ENCODE measurements at regions not wholly inside any gene's neighbourhood (a gene's known extent, or its start where the extent isn't known, plus 50 kb on each side); places are given as distances from the start of the nearest gene placed in this dataset.

DNA sequence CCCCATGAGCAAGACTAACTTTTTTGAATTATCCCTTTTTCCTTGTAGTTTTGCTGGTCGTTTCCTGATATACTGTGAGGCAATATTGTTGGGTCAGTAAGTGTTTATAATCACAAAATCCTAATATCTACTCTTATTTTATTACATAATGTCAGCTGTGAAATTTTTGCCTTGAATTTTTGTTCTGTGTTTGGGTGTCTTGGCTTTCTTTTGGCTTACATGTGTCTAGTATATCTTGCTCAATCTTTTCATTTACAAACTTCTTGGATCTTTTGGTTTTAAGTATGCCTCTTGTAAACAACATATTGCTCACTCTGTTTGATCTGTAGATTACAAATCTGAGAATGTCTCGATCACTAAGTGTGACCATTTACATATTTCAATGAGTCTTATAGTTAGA lies 330.3 kb upstream of the ARGLU1 start:
- H3K36me3 ChIP-seq (ENCODE audit: control insufficient read depth, insufficient read depth, low read length): no peaks in the 10 kb centered on the region
- no peak overlapping the region for H3K4me3 ChIP-seq (ENCODE audit: low read depth, low read length)
- no peak for DNase-seq (ENCODE audit: low read depth in 4 of 6, low spot score in 6 of 6)
- no peaks in the 10 kb centered on the region for H3K9me3 ChIP-seq (ENCODE audit: control insufficient read depth, insufficient read depth, low read length)
- no CpG with 5 or more reads among the region's 2 CpGs for WGBS (ENCODE audit: insufficient coverage)
- H3K4me1 ChIP-seq (ENCODE audit: control insufficient read depth, insufficient read depth, low read length): no peaks in the 10 kb centered on the region
- H3K27me3 ChIP-seq (ENCODE audit: control insufficient read depth, insufficient read depth, low read length): no peaks in the 10 kb centered on the region
- no peak overlapping the region for H3K27ac ChIP-seq (ENCODE audit: low read depth, low read length)

DNA sequence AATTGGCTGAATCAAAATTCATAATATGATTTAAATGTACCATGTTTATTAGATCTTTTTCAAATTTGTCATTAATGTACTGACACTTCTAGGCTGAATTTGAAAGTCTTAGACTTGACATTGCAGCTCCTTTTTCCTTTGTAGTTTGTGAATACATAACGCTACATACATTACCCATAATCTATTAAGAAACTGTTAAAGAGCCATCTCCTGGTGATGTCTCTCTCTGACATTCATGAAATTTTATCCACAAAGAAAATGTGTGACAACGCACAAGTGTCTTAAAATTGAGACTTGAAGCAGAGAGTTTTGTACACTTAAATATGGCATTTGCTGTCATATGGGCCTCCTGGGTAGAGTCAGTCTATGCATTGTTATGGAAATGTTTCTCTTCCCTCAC lies 320.2 kb upstream of the ARGLU1 start:
- WGBS (ENCODE audit: insufficient coverage): 60% methylated on average over 1 of the region's 2 CpGs
- H3K4me1 ChIP-seq (ENCODE audit: control insufficient read depth, insufficient read depth, low read length): no peaks in the 10 kb centered on the region
- no peaks in the 10 kb centered on the region for H3K27me3 ChIP-seq (ENCODE audit: control insufficient read depth, insufficient read depth, low read length)
- H3K4me3 ChIP-seq (ENCODE audit: low read depth, low read length): no peak overlapping the region
- H3K9me3 ChIP-seq (ENCODE audit: control insufficient read depth, insufficient read depth, low read length): no peaks in the 10 kb centered on the region
- no peak for DNase-seq (ENCODE audit: low read depth in 4 of 6, low spot score in 6 of 6)
- no peaks in the 10 kb centered on the region for H3K36me3 ChIP-seq (ENCODE audit: control insufficient read depth, insufficient read depth, low read length)
- no peak overlapping the region for H3K27ac ChIP-seq (ENCODE audit: low read depth, low read length)

DNA sequence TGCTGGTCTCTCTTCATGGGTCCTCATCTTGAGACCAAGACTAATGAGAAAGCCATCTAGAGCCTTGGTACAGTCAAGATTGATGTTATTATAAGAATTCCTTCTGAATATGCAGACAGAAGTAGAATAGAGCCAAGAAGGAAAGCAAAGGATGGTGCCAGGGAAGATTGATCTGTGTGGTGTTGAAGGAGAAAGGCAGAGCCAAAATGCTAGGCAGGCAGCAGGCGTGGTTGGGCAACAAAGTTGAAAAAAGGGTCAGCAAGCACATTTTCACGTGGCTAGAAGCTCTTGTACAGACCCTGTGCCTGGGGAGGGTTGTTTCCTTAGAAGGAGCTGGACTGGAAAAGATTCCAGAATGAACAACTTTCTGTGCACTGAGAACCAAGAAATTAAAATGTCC lies 319.7 kb upstream of the ARGLU1 start:
- WGBS (ENCODE audit: insufficient coverage): 46% methylated on average over 2 of the region's 2 CpGs
- H3K27ac ChIP-seq (ENCODE audit: low read depth, low read length): no peak overlapping the region

DNA sequence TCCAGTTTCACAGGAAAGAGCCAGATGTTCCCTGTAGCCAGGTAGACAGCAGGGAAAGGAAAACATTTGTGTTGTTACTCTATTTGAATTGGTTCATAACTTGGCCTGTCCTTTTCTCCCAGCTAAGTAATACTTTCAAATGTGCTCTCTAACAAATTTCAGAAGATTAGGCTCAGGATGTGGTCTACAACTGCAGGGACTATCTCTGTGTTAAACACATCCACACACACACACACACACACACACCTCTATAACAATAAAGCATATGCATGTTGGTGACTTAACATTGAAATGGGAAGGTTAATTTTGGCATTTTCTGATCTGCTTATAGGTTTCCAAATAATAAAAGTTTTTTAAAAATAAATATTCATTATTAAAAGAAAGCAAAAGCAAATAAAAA lies 316.0 kb upstream of the ARGLU1 start:
- H3K9me3 ChIP-seq (ENCODE audit: control insufficient read depth, insufficient read depth, low read length): no peaks in the 10 kb centered on the region
- peaks cover 5% of the 10 kb centered on the region for H3K4me1 ChIP-seq (ENCODE audit: control insufficient read depth, insufficient read depth, low read length)
- DNase-seq (ENCODE audit: low read depth in 4 of 6, low spot score in 6 of 6): no peak
- H3K4me3 ChIP-seq (ENCODE audit: low read depth, low read length): no peak overlapping the region
- H3K27ac ChIP-seq (ENCODE audit: low read depth, low read length): no peak overlapping the region
- H3K27me3 ChIP-seq (ENCODE audit: control insufficient read depth, insufficient read depth, low read length): no peaks in the 10 kb centered on the region
- no peaks in the 10 kb centered on the region for H3K36me3 ChIP-seq (ENCODE audit: control insufficient read depth, insufficient read depth, low read length)

More for the DNA sequence above, 319.7 kb upstream of the ARGLU1 start:
- Histone ChIP-seq H3K27me3 (ENCODE audit: control insufficient read depth, insufficient read depth, low read length) (no peaks in the 10 kb centered on the region), H3K9me3 (ENCODE audit: control insufficient read depth, insufficient read depth, low read length) (no peaks in the 10 kb centered on the region), H3K36me3 (ENCODE audit: control insufficient read depth, insufficient read depth, low read length) (no peaks in the 10 kb centered on the region), H3K4me1 (ENCODE audit: control insufficient read depth, insufficient read depth, low read length) (no peaks in the 10 kb centered on the region), H3K4me3 (ENCODE audit: low read depth, low read length) (no peak overlapping the region)
- DNase-seq (ENCODE audit: low read depth in 4 of 6, low spot score in 6 of 6): no peak

DNA sequence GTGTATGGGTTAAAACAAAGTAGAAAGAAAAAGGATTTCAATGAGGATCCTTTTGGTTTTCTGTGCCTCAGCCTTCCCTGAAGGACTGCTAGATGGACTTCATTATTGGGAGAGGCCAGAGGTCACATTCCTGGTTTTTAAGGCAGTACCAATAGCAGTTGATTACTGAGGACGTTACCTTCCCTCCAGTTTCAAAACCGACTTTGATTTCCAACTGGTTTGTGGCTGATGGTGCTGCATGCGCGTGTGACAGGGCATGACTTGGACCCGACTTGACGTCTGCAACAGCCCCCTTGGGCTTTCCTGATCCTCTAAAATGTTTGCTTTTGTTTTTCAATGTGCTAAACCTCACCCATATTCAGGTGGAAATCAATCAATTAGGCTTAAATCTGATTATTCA lies 314.3 kb upstream of the ARGLU1 start:
- Histone ChIP-seq H3K4me1 (ENCODE audit: control insufficient read depth, insufficient read depth, low read length) (peaks cover 5% of the 10 kb centered on the region), H3K27ac (ENCODE audit: low read depth, low read length) (no peak overlapping the region), H3K27me3 (ENCODE audit: control insufficient read depth, insufficient read depth, low read length) (no peaks in the 10 kb centered on the region), H3K4me3 (ENCODE audit: low read depth, low read length) (no peak overlapping the region), H3K9me3 (ENCODE audit: control insufficient read depth, insufficient read depth, low read length) (no peaks in the 10 kb centered on the region), H3K36me3 (ENCODE audit: control insufficient read depth, insufficient read depth, low read length) (no peaks in the 10 kb centered on the region)
- no peak for DNase-seq (ENCODE audit: low read depth in 4 of 6, low spot score in 6 of 6)
- WGBS (ENCODE audit: insufficient coverage): 57% methylated on average over 4 of the region's 6 CpGs

DNA sequence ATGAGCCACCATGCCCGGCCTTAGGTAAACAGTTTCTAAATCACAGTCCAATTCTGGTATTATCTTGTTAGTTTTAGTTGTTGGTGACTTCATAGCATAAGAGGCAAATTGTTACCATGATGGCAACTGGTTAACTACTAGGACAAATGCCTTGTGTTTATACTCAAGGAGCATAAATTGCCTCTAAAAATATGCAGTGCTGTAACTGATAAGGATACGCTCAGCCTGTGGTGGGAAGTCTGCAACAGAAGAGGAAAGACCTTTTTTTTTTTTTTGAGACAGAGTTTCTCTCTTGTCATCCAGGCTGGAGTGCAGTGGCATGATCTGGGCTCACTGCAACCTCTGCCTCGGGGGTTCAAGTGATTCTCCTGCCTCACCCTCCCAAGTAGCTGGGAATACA lies 311.9 kb upstream of the ARGLU1 start:
- Histone ChIP-seq H3K27ac (ENCODE audit: low read depth, low read length) (no peak overlapping the region), H3K27me3 (ENCODE audit: control insufficient read depth, insufficient read depth, low read length) (no peaks in the 10 kb centered on the region), H3K4me1 (ENCODE audit: control insufficient read depth, insufficient read depth, low read length) (peaks cover 5% of the 10 kb centered on the region), H3K36me3 (ENCODE audit: control insufficient read depth, insufficient read depth, low read length) (no peaks in the 10 kb centered on the region), H3K9me3 (ENCODE audit: control insufficient read depth, insufficient read depth, low read length) (no peaks in the 10 kb centered on the region), H3K4me3 (ENCODE audit: low read depth, low read length) (no peak overlapping the region)
- WGBS (ENCODE audit: insufficient coverage): 83% methylated on average over 2 of the region's 3 CpGs
- no peak for DNase-seq (ENCODE audit: low read depth in 4 of 6, low spot score in 6 of 6)

DNA sequence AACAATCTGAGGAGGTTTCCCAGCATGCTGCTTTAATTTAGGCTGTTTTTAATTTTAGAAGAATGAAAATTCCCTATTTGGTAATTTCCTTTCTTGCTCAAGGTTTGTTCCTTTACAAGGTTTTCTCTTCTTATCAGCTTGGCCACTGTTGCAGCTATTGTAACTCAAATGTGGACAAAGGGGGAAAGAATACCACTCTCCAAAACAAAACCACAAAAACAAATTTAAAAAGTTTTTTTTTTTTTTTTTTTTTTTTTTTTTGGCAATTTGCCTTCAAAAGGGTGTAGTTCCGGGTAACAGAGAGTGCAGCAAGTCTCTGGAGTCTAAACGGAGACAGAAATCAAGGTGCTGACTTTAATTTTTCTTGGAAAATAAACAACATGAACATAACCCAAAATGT lies 306.4 kb upstream of the ARGLU1 start:
- H3K27me3 ChIP-seq (ENCODE audit: control insufficient read depth, insufficient read depth, low read length): no peaks in the 10 kb centered on the region
- no peaks in the 10 kb centered on the region for H3K36me3 ChIP-seq (ENCODE audit: control insufficient read depth, insufficient read depth, low read length)
- H3K4me1 ChIP-seq (ENCODE audit: control insufficient read depth, insufficient read depth, low read length): no peaks in the 10 kb centered on the region
- H3K9me3 ChIP-seq (ENCODE audit: control insufficient read depth, insufficient read depth, low read length): no peaks in the 10 kb centered on the region
- H3K4me3 ChIP-seq (ENCODE audit: low read depth, low read length): no peak overlapping the region
- H3K27ac ChIP-seq (ENCODE audit: low read depth, low read length): no peak overlapping the region
- WGBS (ENCODE audit: insufficient coverage): no CpG with 5 or more reads among the region's 2 CpGs
- peak in 1 of 6 donors; percentile 26 for DNase-seq (ENCODE audit: low read depth in 4 of 6, low spot score in 6 of 6)

DNA sequence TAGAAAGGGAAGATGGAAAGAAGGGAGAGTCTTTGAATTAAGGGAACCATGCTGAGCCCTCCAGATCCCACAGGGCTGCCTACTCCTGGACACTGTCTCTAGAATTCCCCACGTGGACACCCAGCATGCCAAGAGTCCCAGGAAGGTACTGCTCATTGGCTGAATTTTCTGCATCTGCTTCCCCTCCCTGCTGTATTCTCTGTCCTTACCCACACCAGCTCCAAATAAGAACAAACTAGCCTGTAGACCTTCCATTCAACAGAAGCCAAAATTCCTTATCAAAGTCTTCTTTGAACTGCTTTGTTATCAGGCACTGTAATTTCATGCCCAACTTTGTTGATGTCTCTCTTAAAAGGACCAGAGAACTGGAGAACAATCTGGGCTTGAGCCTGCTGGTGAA lies 305.9 kb upstream of the ARGLU1 start:
- DNase-seq (ENCODE audit: low read depth in 4 of 6, low spot score in 6 of 6): no peak
- H3K9me3 ChIP-seq (ENCODE audit: control insufficient read depth, insufficient read depth, low read length): no peaks in the 10 kb centered on the region
- WGBS (ENCODE audit: insufficient coverage): 67% methylated on average over 1 of the region's 1 CpG
- no peaks in the 10 kb centered on the region for H3K36me3 ChIP-seq (ENCODE audit: control insufficient read depth, insufficient read depth, low read length)
- H3K4me3 ChIP-seq (ENCODE audit: low read depth, low read length): no peak overlapping the region
- H3K27ac ChIP-seq (ENCODE audit: low read depth, low read length): no peak overlapping the region
- no peaks in the 10 kb centered on the region for H3K4me1 ChIP-seq (ENCODE audit: control insufficient read depth, insufficient read depth, low read length)
- H3K27me3 ChIP-seq (ENCODE audit: control insufficient read depth, insufficient read depth, low read length): no peaks in the 10 kb centered on the region

DNA sequence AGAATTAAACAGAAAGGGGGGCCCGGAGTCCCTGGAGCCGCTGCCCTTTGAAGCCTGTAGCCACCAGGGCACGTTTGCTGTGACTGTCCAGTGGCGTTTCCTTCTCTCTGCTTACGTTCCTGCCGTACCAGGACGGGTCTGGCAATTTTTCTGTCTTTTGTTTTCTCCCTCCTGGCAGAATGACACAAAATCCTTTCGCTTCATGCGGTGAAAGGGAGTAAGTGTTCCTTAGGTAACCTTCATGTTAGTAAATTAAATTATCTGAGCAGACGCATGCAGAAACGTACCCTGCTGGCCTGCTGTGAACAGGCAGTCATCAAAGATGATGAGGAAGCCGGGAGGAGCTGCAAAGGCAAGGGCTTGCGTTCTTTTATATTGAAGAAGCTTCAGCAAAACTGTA lies 299.3 kb upstream of the ARGLU1 start:
- no peaks in the 10 kb centered on the region for H3K27me3 ChIP-seq (ENCODE audit: control insufficient read depth, insufficient read depth, low read length)
- peaks cover 3% of the 10 kb centered on the region for H3K4me1 ChIP-seq (ENCODE audit: control insufficient read depth, insufficient read depth, low read length)
- no peak overlapping the region for H3K27ac ChIP-seq (ENCODE audit: low read depth, low read length)
- no peaks in the 10 kb centered on the region for H3K9me3 ChIP-seq (ENCODE audit: control insufficient read depth, insufficient read depth, low read length)
- peak overlapping the region; percentile 1 for H3K4me3 ChIP-seq (ENCODE audit: low read depth, low read length)
- peak in 3 of 6 donors; percentile 43 to 87 (median 51) for DNase-seq (ENCODE audit: low read depth in 4 of 6, low spot score in 6 of 6)
- H3K36me3 ChIP-seq (ENCODE audit: control insufficient read depth, insufficient read depth, low read length): no peaks in the 10 kb centered on the region
- WGBS (ENCODE audit: insufficient coverage): 10% methylated on average over 10 of the region's 13 CpGs

DNA sequence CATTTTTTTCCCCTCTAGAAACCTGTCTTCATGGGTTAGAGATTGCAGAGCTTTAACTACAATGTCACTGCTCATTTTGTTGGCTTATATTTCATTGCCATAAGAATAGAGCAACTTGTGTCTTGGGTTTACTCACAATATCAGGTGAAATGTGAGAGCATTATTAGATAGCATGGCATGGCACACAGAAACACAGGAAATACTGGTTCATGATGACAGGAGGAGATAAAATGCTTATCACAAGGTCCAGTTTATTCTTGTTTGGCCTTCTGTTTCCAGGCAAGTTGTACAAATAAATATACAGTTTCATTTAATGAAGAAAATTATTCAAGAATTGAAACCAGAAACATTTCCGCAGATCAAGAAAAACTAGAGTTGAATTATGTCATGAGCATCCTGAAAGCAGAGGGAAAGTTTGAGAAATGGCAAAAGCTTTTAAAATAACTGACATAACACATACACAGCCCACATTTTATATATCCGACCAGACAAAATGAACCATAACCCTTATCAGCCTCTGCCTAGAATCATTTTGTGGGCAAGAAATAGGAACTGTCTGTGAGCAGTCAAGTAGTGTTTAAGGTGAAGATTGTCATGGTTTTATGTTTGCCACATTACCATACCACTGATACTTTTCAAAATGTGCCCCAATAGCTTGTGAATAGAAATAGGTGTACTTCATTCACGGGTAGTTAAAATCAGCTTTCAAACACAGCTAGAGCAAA lies 297.9 kb upstream of the ARGLU1 start:
- Histone ChIP-seq H3K36me3 (ENCODE audit: control insufficient read depth, insufficient read depth, low read length) (no peaks in the 10 kb centered on the region), H3K27ac (ENCODE audit: low read depth, low read length) (no peak overlapping the region), H3K27me3 (ENCODE audit: control insufficient read depth, insufficient read depth, low read length) (no peaks in the 10 kb centered on the region), H3K4me1 (ENCODE audit: control insufficient read depth, insufficient read depth, low read length) (peaks cover 3% of the 10 kb centered on the region), H3K9me3 (ENCODE audit: control insufficient read depth, insufficient read depth, low read length) (no peaks in the 10 kb centered on the region), H3K4me3 (ENCODE audit: low read depth, low read length) (no peak overlapping the region)
- DNase-seq (ENCODE audit: low read depth in 4 of 6, low spot score in 6 of 6): no peak
- no CpG with 5 or more reads among the region's 3 CpGs for WGBS (ENCODE audit: insufficient coverage)
